GM12875 (cell line): ENCODE measurements at regions not wholly inside any gene's neighbourhood (a gene's known extent, or its start where the extent isn't known, plus 50 kb on each side); places are given as distances from the start of the nearest gene placed in this dataset.

Source experiments
- H3K4me3 ChIP-seq: one replicate; pipeline ENCODE4 v1.5.1; 2011; ENCODE audit warnings: low read depth, low read length, control low read depth
- TF ChIP-seq, protein P1 (sequence below): IDR thresholded peaks from 2 replicates; pipeline ENCODE4 v1.5.1; 2011; ENCODE audit warnings: low read depth, mild to moderate bottlenecking, control low read depth, inconsistent platforms, low read length, moderate library complexity, borderline replicate concordance; ENCODE audit not compliant: insufficient read depth

GRCh38 chr14:61151251-61151650, 129.9 kb downstream of the TMEM30B start:
- TF ChIP-seq, protein P1, sequence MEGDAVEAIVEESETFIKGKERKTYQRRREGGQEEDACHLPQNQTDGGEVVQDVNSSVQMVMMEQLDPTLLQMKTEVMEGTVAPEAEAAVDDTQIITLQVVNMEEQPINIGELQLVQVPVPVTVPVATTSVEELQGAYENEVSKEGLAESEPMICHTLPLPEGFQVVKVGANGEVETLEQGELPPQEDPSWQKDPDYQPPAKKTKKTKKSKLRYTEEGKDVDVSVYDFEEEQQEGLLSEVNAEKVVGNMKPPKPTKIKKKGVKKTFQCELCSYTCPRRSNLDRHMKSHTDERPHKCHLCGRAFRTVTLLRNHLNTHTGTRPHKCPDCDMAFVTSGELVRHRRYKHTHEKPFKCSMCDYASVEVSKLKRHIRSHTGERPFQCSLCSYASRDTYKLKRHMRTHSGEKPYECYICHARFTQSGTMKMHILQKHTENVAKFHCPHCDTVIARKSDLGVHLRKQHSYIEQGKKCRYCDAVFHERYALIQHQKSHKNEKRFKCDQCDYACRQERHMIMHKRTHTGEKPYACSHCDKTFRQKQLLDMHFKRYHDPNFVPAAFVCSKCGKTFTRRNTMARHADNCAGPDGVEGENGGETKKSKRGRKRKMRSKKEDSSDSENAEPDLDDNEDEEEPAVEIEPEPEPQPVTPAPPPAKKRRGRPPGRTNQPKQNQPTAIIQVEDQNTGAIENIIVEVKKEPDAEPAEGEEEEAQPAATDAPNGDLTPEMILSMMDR: no peak
- no peak overlapping the region for H3K4me3 ChIP-seq

GRCh38 chr14:61150851-61151250, 130.3 kb downstream of the TMEM30B start:
- H3K4me3 ChIP-seq: no peak overlapping the region
- TF ChIP-seq, protein P1: no peak

- no peak overlapping the region for H3K4me3 ChIP-seq
- TF ChIP-seq, protein P1: no peak
These were observed 131.2 kb downstream of the TMEM30B start for GRCh38 chr14:61149896-61150295.

- TF ChIP-seq, protein P1: no peak
- H3K4me3 ChIP-seq: no peak overlapping the region
These were observed 132.3 kb downstream of the TMEM30B start for GRCh38 chr14:61148742-61149350.

- TF ChIP-seq, protein P1: no peak
- H3K4me3 ChIP-seq: no peak overlapping the region
These were observed 133.1 kb downstream of the TMEM30B start for GRCh38 chr14:61147831-61148549.

GRCh38 chr14:61147381-61147821, 133.7 kb downstream of the TMEM30B start:
- no peak overlapping the region for H3K4me3 ChIP-seq
- TF ChIP-seq, protein P1: no peak

GRCh38 chr14:61146899-61147298, 134.2 kb downstream of the TMEM30B start:
- H3K4me3 ChIP-seq: no peak overlapping the region
- TF ChIP-seq, protein P1: no peak
